IMR-90 (cell line): ENCODE measurements at regions not wholly inside any gene's neighbourhood (a gene's known extent, or its start where the extent isn't known, plus 50 kb on each side); places are given as distances from the start of the nearest gene placed in this dataset.

Experiments
- ATAC-seq: fragments of 200-7000 bp; cut with Tn5 transposase; 2 replicates; pipeline ENCODE4 v1.9.1; 2020; ENCODE audit warnings: low read depth, mild to moderate bottlenecking, moderate library complexity
- BruUV-seq: library from RNA; stranded (reverse); fragments of 400-500 nt; replicated peaks from 2 replicates; lab custom pipeline; 2021; lab: Mats Ljungman, UMichigan
- CTCF ChIA-PET: fragments of 300-600 bp; formaldehyde crosslinking; extraction: SDS; loops from one replicate; lab custom pipeline; 2021; ENCODE audit warnings: antibody characterized with exemption; lab: Yijun Ruan, JAX
- POLR2A ChIA-PET: fragments of 300-600 bp; sonication (Branson Sonifier 250); formaldehyde crosslinking; loops from one replicate; lab custom pipeline; 2022; ENCODE audit warnings: antibody characterized with exemption; ENCODE audit not compliant: unreplicated experiment; lab: Charles Lee
- DNase-seq: peaks from one replicate; pipeline ENCODE4 v3.0.0; 2013
- H2AFZ ChIP-seq: replicated peaks from 2 replicates; pipeline ENCODE3; 2013; ENCODE audit warnings: low read length, mild to moderate bottlenecking; ENCODE audit not compliant: poor library complexity
- H2AK5ac ChIP-seq: 2 replicates; pipeline ENCODE4 v1.6.1; 2013; ENCODE audit warnings: low read depth, low read length, inconsistent platforms
- H2AK9ac ChIP-seq: replicated peaks from 2 replicates; pipeline ENCODE3; 2013; ENCODE audit warnings: mild to moderate bottlenecking, low read depth, low read length, moderate library complexity; ENCODE audit not compliant: poor library complexity
- H2BK120ac ChIP-seq: 2 replicates; pipeline ENCODE4 v1.6.1; 2013; ENCODE audit warnings: low read depth, low read length, inconsistent platforms
- H2BK15ac ChIP-seq: 3 replicates; pipeline ENCODE4 v1.6.1; 2013; ENCODE audit warnings: low read depth, low read length, inconsistent platforms
- H2BK20ac ChIP-seq: 2 replicates; pipeline ENCODE4 v1.6.1; 2013; ENCODE audit warnings: low read depth, mild to moderate bottlenecking, inconsistent platforms, low read length, moderate library complexity
- H2BK5ac ChIP-seq: 2 replicates; pipeline ENCODE4 v1.6.1; 2013; ENCODE audit warnings: mild to moderate bottlenecking, low read depth, low read length, inconsistent platforms; ENCODE audit not compliant: poor library complexity, severe bottlenecking
- H3K14ac ChIP-seq: replicated peaks from 2 replicates; pipeline ENCODE4 v1.6.1; 2013; ENCODE audit warnings: low read depth, low read length, inconsistent platforms
- H3K18ac ChIP-seq: 2 replicates; pipeline ENCODE4 v1.6.1; 2013; ENCODE audit warnings: low read depth, low read length, control low read depth
- H3K23ac ChIP-seq: 2 replicates; pipeline ENCODE4 v1.6.1; 2013; ENCODE audit warnings: low read depth, low read length, inconsistent platforms
- H3K27ac ChIP-seq: 2 replicates; pipeline ENCODE4 v1.5.1; 2013; ENCODE audit warnings: mild to moderate bottlenecking, control low read depth, low read length; ENCODE audit not compliant: insufficient read depth
- H3K27me3 ChIP-seq: 2 replicates; pipeline ENCODE4 v1.6.1; 2013; ENCODE audit warnings: low read length; ENCODE audit not compliant: control insufficient read depth, insufficient read depth
- H3K36me3 ChIP-seq: 2 replicates; pipeline ENCODE4 v1.6.1; 2013; ENCODE audit warnings: low read length, mixed read lengths; ENCODE audit not compliant: control insufficient read depth, insufficient read depth
- H3K4ac ChIP-seq: 2 replicates; pipeline ENCODE4 v1.6.1; 2013; ENCODE audit warnings: low read depth, low read length, inconsistent platforms
- H3K4me1 ChIP-seq: 2 replicates; pipeline ENCODE4 v1.6.1; 2013; ENCODE audit warnings: low read length, mixed read lengths; ENCODE audit not compliant: control insufficient read depth, insufficient read depth
- H3K4me2 ChIP-seq: 2 replicates; pipeline ENCODE4 v1.6.1; 2013; ENCODE audit warnings: low read depth, mild to moderate bottlenecking, control low read depth, low read length, moderate library complexity
- H3K4me3 ChIP-seq: 2 replicates; pipeline ENCODE4 v1.5.1; 2013; ENCODE audit warnings: low read depth, mild to moderate bottlenecking, control low read depth, low read length, moderate library complexity; ENCODE audit not compliant: insufficient read depth
- H3K56ac ChIP-seq: 2 replicates; pipeline ENCODE4 v1.6.1; 2013; ENCODE audit warnings: low read length, inconsistent platforms; ENCODE audit not compliant: insufficient read depth; ENCODE audit errors: extremely low read depth
- H3K79me1 ChIP-seq, 2 experiments: 2 replicates each; pipeline ENCODE4 v1.6.1; 2013; ENCODE audit warnings: low read length in 2 of 2, inconsistent platforms in 1 of 2, low read depth in 1 of 2
- H3K9ac ChIP-seq: 2 replicates; pipeline ENCODE4 v1.6.1; 2013; ENCODE audit warnings: low read depth, low read length, control low read depth
- H3K9me1 ChIP-seq: 2 replicates; pipeline ENCODE4 v1.6.1; 2013; ENCODE audit warnings: low read length, inconsistent platforms; ENCODE audit not compliant: insufficient read depth
- H3K9me3 ChIP-seq: 2 replicates; pipeline ENCODE4 v1.6.1; 2013; ENCODE audit warnings: low read length; ENCODE audit not compliant: control insufficient read depth, insufficient read depth
- H4K20me1 ChIP-seq: 2 replicates; pipeline ENCODE4 v1.6.1; 2013; ENCODE audit warnings: low read length, inconsistent platforms; ENCODE audit not compliant: insufficient read depth
- H4K5ac ChIP-seq: 2 replicates; pipeline ENCODE4 v1.6.1; 2013; ENCODE audit warnings: mild to moderate bottlenecking, low read depth, low read length, control low read depth
- H4K8ac ChIP-seq, 2 experiments: 2 replicates each; pipeline ENCODE4 v1.6.1; 2013; ENCODE audit warnings: low read depth in 2 of 2, low read length in 2 of 2, control low read depth in 1 of 2, inconsistent platforms in 1 of 2
- H4K91ac ChIP-seq: 2 replicates; pipeline ENCODE4 v1.6.1; 2013; ENCODE audit warnings: low read depth, low read length, inconsistent platforms; ENCODE audit not compliant: insufficient read depth
- FOS ChIP-seq: fragments of 150-350 bp; IDR thresholded peaks from 2 replicates; pipeline ENCODE4 v1.6.1; 2016; ENCODE audit warnings: low read depth, low read length
- MAFK ChIP-seq: IDR thresholded peaks from 2 replicates; pipeline ENCODE4 v1.6.1; 2012; ENCODE audit warnings: low read depth, low read length, improper control_type of control experiment
- MAZ ChIP-seq: IDR thresholded peaks from 2 replicates; pipeline ENCODE4 v1.6.1; 2012; ENCODE audit warnings: low read depth, mild to moderate bottlenecking, low read length, improper control_type of control experiment, moderate library complexity, borderline replicate concordance
- MXI1 ChIP-seq: IDR thresholded peaks from 2 replicates; pipeline ENCODE4 v1.6.1; 2012; ENCODE audit warnings: low read depth, mild to moderate bottlenecking, low read length, moderate library complexity, borderline replicate concordance
- POLR2A ChIP-seq: IDR thresholded peaks from 2 replicates; pipeline ENCODE4 v1.6.1; 2012; ENCODE audit warnings: mild to moderate bottlenecking, low read depth, low read length
- RAD21 ChIP-seq: IDR thresholded peaks from 2 replicates; pipeline ENCODE4 v1.6.1; 2012; ENCODE audit warnings: low read length, improper control_type of control experiment
- WGBS, 2 experiments: methylation state at CpG; one replicate each; pipeline versions ENCODE4 v1.1.5 to v1.1.7; 2013; ENCODE audit warnings: missing lambda C conversion rate in 2 of 2; ENCODE audit not compliant: insufficient read length in 1 of 2; ENCODE audit errors: extremely low coverage in 2 of 2; 5-methylcytosine and 5-hydroxymethylcytosine counted together
- dilution Hi-C: fragments of 300-500 bp; cut with HindIII; formaldehyde crosslinking; loops from one replicate; pipeline ENCODE4 v1.14.3; 2018; ENCODE audit warnings: low sequenced_read_pairs; ENCODE audit not compliant: unreplicated experiment
- in situ Hi-C: fragments of 300-500 bp; cut with MboI; formaldehyde crosslinking; loops from 3 replicates; pipeline ENCODE4 v1.14.3; 2019; ENCODE audit warnings: low sequenced_read_pairs, inconsistent platforms, mixed read lengths
- intact Hi-C: fragments of 100-400 bp; cut with micrococcal nuclease; formaldehyde crosslinking; loops from 2 replicates; pipeline ENCODE4 v1.10.0; 2022
- TF ChIP-seq, protein P1 (sequence below): fragments of 150-350 bp; IDR thresholded peaks from 2 replicates; pipeline ENCODE4 v1.6.1; 2016; ENCODE audit warnings: low read depth, mild to moderate bottlenecking, low read length, moderate library complexity, borderline replicate concordance
- TF ChIP-seq, protein P2 (sequence below): fragments of 150-350 bp; IDR thresholded peaks from 2 replicates; pipeline ENCODE4 v1.6.1; 2017; ENCODE audit warnings: mild to moderate bottlenecking, antibody characterized with exemption, low read length, low read depth

DNA sequence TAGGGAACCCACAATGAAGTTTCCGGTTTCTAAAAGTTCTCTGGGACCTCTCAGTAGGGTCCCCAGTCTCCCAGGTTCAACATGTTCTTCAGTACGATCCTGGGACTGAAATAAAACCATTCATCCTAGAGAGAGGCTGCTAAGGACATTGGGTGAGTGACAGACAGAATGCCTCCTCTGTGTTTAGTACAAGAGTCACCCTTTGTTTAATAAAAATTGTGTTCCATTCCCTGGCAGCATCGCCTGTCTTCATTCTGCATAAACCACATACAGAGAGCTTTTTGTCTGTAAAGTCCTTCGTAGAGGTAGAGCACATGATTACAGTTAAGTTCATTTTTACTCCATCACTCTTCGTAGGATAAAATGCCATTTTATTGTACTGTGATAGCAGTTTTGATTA, 95.3 kb upstream of the GPR12 start:
- no TSS peak for BruUV-seq
- H2BK5ac ChIP-seq = no peak overlapping the region
- no peak overlapping the region for H2AK9ac ChIP-seq
- H4K5ac ChIP-seq = no peak overlapping the region
- no peak overlapping the region for H4K91ac ChIP-seq
- H3K79me1 ChIP-seq = no peaks in the 10 kb centered on the region
- H3K18ac ChIP-seq = no peak overlapping the region
- H2AFZ ChIP-seq = no peak overlapping the region
- H3K4me1 ChIP-seq = no peaks in the 10 kb centered on the region
- ChIA-PET CTCF (no interaction called here), POLR2A (no interaction called here)
- H3K23ac ChIP-seq = no peak overlapping the region
- no CpG with 5 or more reads among the region's 5 CpGs for WGBS, 2 experiments
- no peak overlapping the region for H2BK15ac ChIP-seq
- no peak overlapping the region for H3K4ac ChIP-seq
- H3K27me3 ChIP-seq = no peaks in the 10 kb centered on the region; the same call in 1 of the 2 replicates
- H3K9me3 ChIP-seq = no peaks in the 10 kb centered on the region
- H2BK20ac ChIP-seq = no peak overlapping the region
- DNase-seq = no peak
- no peak overlapping the region for H3K27ac ChIP-seq
- H3K4me2 ChIP-seq = no peak overlapping the region
- no peak overlapping the region for H3K9ac ChIP-seq
- no peak overlapping the region for H4K8ac ChIP-seq
- ATAC-seq = no peak
- no peaks in the 10 kb centered on the region for H3K36me3 ChIP-seq
- H2BK120ac ChIP-seq = no peak overlapping the region
- H2AK5ac ChIP-seq = no peak overlapping the region
- no peak overlapping the region for H3K4me3 ChIP-seq
- no peaks in the 10 kb centered on the region for H4K20me1 ChIP-seq
- dilution Hi-C loops = no loop called here
- H3K14ac ChIP-seq = no peak overlapping the region
- no peaks in the 10 kb centered on the region for H3K9me1 ChIP-seq
- intact Hi-C loops = no loop called here
- no peak overlapping the region for H3K56ac ChIP-seq
- in situ Hi-C loops = no loop called here
- TF ChIP-seq RAD21 = no peak
- no peak for TF ChIP-seq POLR2A
- TF ChIP-seq FOS = no peak
- TF ChIP-seq, protein P1, sequence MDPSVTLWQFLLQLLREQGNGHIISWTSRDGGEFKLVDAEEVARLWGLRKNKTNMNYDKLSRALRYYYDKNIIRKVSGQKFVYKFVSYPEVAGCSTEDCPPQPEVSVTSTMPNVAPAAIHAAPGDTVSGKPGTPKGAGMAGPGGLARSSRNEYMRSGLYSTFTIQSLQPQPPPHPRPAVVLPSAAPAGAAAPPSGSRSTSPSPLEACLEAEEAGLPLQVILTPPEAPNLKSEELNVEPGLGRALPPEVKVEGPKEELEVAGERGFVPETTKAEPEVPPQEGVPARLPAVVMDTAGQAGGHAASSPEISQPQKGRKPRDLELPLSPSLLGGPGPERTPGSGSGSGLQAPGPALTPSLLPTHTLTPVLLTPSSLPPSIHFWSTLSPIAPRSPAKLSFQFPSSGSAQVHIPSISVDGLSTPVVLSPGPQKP = no peak
- TF ChIP-seq MAZ = no peak
- no peak for TF ChIP-seq MAFK
- TF ChIP-seq, protein P2, sequence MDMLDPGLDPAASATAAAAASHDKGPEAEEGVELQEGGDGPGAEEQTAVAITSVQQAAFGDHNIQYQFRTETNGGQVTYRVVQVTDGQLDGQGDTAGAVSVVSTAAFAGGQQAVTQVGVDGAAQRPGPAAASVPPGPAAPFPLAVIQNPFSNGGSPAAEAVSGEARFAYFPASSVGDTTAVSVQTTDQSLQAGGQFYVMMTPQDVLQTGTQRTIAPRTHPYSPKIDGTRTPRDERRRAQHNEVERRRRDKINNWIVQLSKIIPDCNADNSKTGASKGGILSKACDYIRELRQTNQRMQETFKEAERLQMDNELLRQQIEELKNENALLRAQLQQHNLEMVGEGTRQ = no peak
- TF ChIP-seq MXI1 = no peak
